Prostate gland (tissue), 2 donors: ENCODE measurements at regions not wholly inside any gene's neighbourhood (a gene's known extent, or its start where the extent isn't known, plus 50 kb on each side); places are given as distances from the start of the nearest gene placed in this dataset.

ENCODE experiments used
- DNase-seq: peaks from one replicate; pipeline ENCODE4 v3.0.0-alpha.2; 2019; ENCODE audit warnings: low spot score
- H3K27ac ChIP-seq, 2 donors: fragments of 200-600 bp; sonication (generic); 2 replicates each; pipeline ENCODE4 v1.5.1; 2017 to 2019
- H3K27me3 ChIP-seq: fragments of 200-600 bp; sonication (generic); replicated peaks from 2 replicates; pipeline ENCODE4 v1.5.1; 2019; ENCODE audit not compliant: insufficient read depth
- H3K36me3 ChIP-seq, 2 donors: fragments of 200-600 bp; sonication (generic); 1 replicate in 1 of 2; 2 replicates in 1 of 2; pipeline versions ENCODE4 v1.5.1 to v1.8.1; 2017 to 2019
- H3K4me1 ChIP-seq: fragments of 200-600 bp; sonication (generic); replicated peaks from 2 replicates; pipeline ENCODE4 v1.5.1; 2019
- H3K4me3 ChIP-seq, 2 donors: fragments of 200-600 bp; sonication (generic); 2 replicates each; pipeline ENCODE4 v1.5.1; 2017 to 2019
- H3K9me3 ChIP-seq: fragments of 200-600 bp; sonication (generic); 2 replicates; pipeline ENCODE4 v1.5.1; 2017
- CTCF ChIP-seq, 4 experiments: fragments of 200-600 bp in 2 of 4; fragments of 450-650 bp in 2 of 4; sonication (generic) in 2 of 4; IDR thresholded peaks; 1 replicate in 3 of 4; 2 replicates in 1 of 4; pipeline ENCODE4 v1.5.1; 2016 to 2019; ENCODE audit warnings: antibody characterized with exemption in 4 of 4, mild to moderate bottlenecking in 2 of 4, moderate library complexity in 2 of 4
- POLR2A ChIP-seq: fragments of 450-650 bp; IDR thresholded peaks from one replicate; pipeline ENCODE4 v1.6.1; 2016; ENCODE audit warnings: antibody characterized with exemption, mild to moderate bottlenecking
- POLR2AphosphoS5 ChIP-seq: sonication (generic); formaldehyde crosslinking; IDR thresholded peaks from one replicate; pipeline ENCODE4 v1.6.1; 2017; ENCODE audit warnings: antibody characterized with exemption
- WGBS: methylation state at CpG from one replicate; pipeline ENCODE4 v1.1.5; 2018; 5-methylcytosine and 5-hydroxymethylcytosine counted together
- intact Hi-C: fragments of 100-400 bp; cut with DNase I; formaldehyde crosslinking; loops from one replicate; pipeline ENCODE4 v1.14.2; 2022

- peaks cover 2% of the 10 kb centered on the region for H3K27me3 ChIP-seq
- TF ChIP-seq CTCF (IDR thresholded peaks at IDR 0.05) (no peak), POLR2AphosphoS5 (no peak), POLR2A (no peak)
- no peak overlapping the region for H3K27ac ChIP-seq
- H3K4me1 ChIP-seq: no peaks in the 10 kb centered on the region
- no peaks in the 10 kb centered on the region for H3K36me3 ChIP-seq
- no peak overlapping the region for H3K4me3 ChIP-seq
- 93% methylated on average over 11 of the region's 11 CpGs for WGBS
- intact Hi-C loops: no loop called here
- DNase-seq: no peak
- no peaks in the 10 kb centered on the region for H3K9me3 ChIP-seq
Observed at GRCh38 chr9:126062158-126062886, 264.3 kb upstream of the MVB12B start.

- no peaks in the 10 kb centered on the region for H3K9me3 ChIP-seq
- no peak overlapping the region for H3K4me3 ChIP-seq
- peaks cover 2% of the 10 kb centered on the region for H3K27me3 ChIP-seq
- WGBS: 89% methylated on average over 5 of the region's 5 CpGs
- intact Hi-C loops: no loop called here
- H3K36me3 ChIP-seq: no peaks in the 10 kb centered on the region
- TF ChIP-seq POLR2A (no peak), POLR2AphosphoS5 (no peak)
- no peak for DNase-seq
- no peaks in the 10 kb centered on the region for H3K4me1 ChIP-seq
- no peak overlapping the region for H3K27ac ChIP-seq
Observed at GRCh38 chr9:126063326-126063725, 263.3 kb upstream of the MVB12B start.

GRCh38 chr9:126066131-126066530 is 260.5 kb upstream of the MVB12B start:
- Histone ChIP-seq H3K27ac (no peak overlapping the region), H3K4me3 (no peak overlapping the region), H3K4me1 (no peaks in the 10 kb centered on the region), H3K27me3 (peaks cover 2% of the 10 kb centered on the region), H3K9me3 (no peaks in the 10 kb centered on the region), H3K36me3 (no peaks in the 10 kb centered on the region)
- intact Hi-C loops: no loop called here
- no peak for DNase-seq
- WGBS: 41% methylated on average over 6 of the region's 6 CpGs
- TF ChIP-seq CTCF (IDR thresholded peaks at IDR 0.05) (no peak), POLR2AphosphoS5 (no peak), POLR2A (no peak)

GRCh38 chr9:126067031-126067734 is 259.4 kb upstream of the MVB12B start:
- no peak overlapping the region for H3K4me3 ChIP-seq
- no peaks in the 10 kb centered on the region for H3K4me1 ChIP-seq
- no peak for DNase-seq
- H3K27ac ChIP-seq: no peak overlapping the region
- no peaks in the 10 kb centered on the region for H3K36me3 ChIP-seq
- no peaks in the 10 kb centered on the region for H3K9me3 ChIP-seq
- WGBS: 84% methylated on average over 4 of the region's 4 CpGs
- no peak for TF ChIP-seq POLR2AphosphoS5
- no peak for TF ChIP-seq CTCF (IDR thresholded peaks at IDR 0.05)
- TF ChIP-seq POLR2A: no peak
- intact Hi-C loops: no loop called here
- peaks cover 2% of the 10 kb centered on the region for H3K27me3 ChIP-seq

- no peak overlapping the region for H3K27ac ChIP-seq
- H3K27me3 ChIP-seq: peaks cover 2% of the 10 kb centered on the region
- no peaks in the 10 kb centered on the region for H3K4me1 ChIP-seq
- no peak for DNase-seq
- TF ChIP-seq POLR2A (no peak), POLR2AphosphoS5 (no peak), CTCF (IDR thresholded peaks at IDR 0.05) (no peak)
- intact Hi-C loops: no loop called here
- 81% methylated on average over 17 of the region's 17 CpGs for WGBS
- no peak overlapping the region for H3K4me3 ChIP-seq
- no peaks in the 10 kb centered on the region for H3K9me3 ChIP-seq
- H3K36me3 ChIP-seq: no peaks in the 10 kb centered on the region
Observed at GRCh38 chr9:126068534-126069230, 257.9 kb upstream of the MVB12B start.
